ENCODE measurements at regions not wholly inside any gene's neighbourhood (a gene's known extent, or its start where the extent isn't known, plus 50 kb on each side); places are given as distances from the start of the nearest gene placed in this dataset.

GRCh38 chr6:100101644-100102043, 107.6 kb upstream of the MCHR2 start:
- TF ChIP-seq, protein P1, sequence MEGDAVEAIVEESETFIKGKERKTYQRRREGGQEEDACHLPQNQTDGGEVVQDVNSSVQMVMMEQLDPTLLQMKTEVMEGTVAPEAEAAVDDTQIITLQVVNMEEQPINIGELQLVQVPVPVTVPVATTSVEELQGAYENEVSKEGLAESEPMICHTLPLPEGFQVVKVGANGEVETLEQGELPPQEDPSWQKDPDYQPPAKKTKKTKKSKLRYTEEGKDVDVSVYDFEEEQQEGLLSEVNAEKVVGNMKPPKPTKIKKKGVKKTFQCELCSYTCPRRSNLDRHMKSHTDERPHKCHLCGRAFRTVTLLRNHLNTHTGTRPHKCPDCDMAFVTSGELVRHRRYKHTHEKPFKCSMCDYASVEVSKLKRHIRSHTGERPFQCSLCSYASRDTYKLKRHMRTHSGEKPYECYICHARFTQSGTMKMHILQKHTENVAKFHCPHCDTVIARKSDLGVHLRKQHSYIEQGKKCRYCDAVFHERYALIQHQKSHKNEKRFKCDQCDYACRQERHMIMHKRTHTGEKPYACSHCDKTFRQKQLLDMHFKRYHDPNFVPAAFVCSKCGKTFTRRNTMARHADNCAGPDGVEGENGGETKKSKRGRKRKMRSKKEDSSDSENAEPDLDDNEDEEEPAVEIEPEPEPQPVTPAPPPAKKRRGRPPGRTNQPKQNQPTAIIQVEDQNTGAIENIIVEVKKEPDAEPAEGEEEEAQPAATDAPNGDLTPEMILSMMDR (IDR thresholded peaks at IDR 0.05 in 4 of 5, conservative IDR thresholded peaks at IDR 0.05 in 1 of 5), result no peak
- no peak for TF ChIP-seq POLR2A (IDR thresholded peaks at IDR 0.05)
